ENCODE measurements at regions not wholly inside any gene's neighbourhood (a gene's known extent, or its start where the extent isn't known, plus 50 kb on each side); places are given as distances from the start of the nearest gene placed in this dataset.

GRCh38 chr20:12687476-12687875 is 321.3 kb upstream of the SPTLC3 start:
- H3K36me3 Mint-ChIP-seq (ENCODE audit: low read depth) = no peaks in the 10 kb centered on the region
- H3K4me1 Mint-ChIP-seq = no peaks in the 10 kb centered on the region
- TF ChIP-seq, protein P1, sequence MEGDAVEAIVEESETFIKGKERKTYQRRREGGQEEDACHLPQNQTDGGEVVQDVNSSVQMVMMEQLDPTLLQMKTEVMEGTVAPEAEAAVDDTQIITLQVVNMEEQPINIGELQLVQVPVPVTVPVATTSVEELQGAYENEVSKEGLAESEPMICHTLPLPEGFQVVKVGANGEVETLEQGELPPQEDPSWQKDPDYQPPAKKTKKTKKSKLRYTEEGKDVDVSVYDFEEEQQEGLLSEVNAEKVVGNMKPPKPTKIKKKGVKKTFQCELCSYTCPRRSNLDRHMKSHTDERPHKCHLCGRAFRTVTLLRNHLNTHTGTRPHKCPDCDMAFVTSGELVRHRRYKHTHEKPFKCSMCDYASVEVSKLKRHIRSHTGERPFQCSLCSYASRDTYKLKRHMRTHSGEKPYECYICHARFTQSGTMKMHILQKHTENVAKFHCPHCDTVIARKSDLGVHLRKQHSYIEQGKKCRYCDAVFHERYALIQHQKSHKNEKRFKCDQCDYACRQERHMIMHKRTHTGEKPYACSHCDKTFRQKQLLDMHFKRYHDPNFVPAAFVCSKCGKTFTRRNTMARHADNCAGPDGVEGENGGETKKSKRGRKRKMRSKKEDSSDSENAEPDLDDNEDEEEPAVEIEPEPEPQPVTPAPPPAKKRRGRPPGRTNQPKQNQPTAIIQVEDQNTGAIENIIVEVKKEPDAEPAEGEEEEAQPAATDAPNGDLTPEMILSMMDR (conservative IDR thresholded peaks at IDR 0.05) = no peak
- H3K9me3 Mint-ChIP-seq = peaks cover 2% of the 10 kb centered on the region
- no peak overlapping the region for H3K4me3 Mint-ChIP-seq
- DNase-seq (ENCODE audit: low read depth, low spot score) = no peak
- H3K27ac Mint-ChIP-seq (ENCODE audit: unreplicated experiment) = no peak overlapping the region
- H3K27me3 Mint-ChIP-seq (ENCODE audit: low read depth) = no peaks in the 10 kb centered on the region

DNA sequence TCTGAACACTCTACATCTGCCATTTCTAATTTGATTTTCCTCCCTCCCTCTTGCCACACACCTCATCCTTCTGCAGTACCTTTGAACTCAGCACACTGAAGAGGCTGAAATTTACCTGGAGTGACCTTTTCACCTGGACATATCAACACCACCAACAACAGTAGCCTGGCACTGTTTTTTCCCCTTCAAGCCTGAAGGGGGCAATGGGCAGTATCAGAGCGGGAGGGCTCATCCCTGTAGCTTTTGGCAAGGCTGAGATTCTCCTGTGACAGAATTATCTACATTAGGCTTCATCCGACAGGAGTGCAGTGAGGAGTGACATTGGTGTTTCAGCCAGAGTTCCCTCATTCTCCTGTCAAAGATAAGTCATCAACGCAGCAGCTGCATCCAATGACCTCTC is 312.8 kb upstream of the SPTLC3 start:
- no peaks in the 10 kb centered on the region for H3K36me3 Mint-ChIP-seq (ENCODE audit: low read depth)
- H3K4me1 Mint-ChIP-seq = no peaks in the 10 kb centered on the region
- no peak overlapping the region for H3K4me3 Mint-ChIP-seq
- H3K27me3 Mint-ChIP-seq (ENCODE audit: low read depth) = no peaks in the 10 kb centered on the region
- TF ChIP-seq, protein P1 (conservative IDR thresholded peaks at IDR 0.05) = no peak
- no peak overlapping the region for H3K27ac Mint-ChIP-seq (ENCODE audit: unreplicated experiment)
- H3K9me3 Mint-ChIP-seq = peaks cover 3% of the 10 kb centered on the region
- no peak for DNase-seq (ENCODE audit: low read depth, low spot score)

DNA sequence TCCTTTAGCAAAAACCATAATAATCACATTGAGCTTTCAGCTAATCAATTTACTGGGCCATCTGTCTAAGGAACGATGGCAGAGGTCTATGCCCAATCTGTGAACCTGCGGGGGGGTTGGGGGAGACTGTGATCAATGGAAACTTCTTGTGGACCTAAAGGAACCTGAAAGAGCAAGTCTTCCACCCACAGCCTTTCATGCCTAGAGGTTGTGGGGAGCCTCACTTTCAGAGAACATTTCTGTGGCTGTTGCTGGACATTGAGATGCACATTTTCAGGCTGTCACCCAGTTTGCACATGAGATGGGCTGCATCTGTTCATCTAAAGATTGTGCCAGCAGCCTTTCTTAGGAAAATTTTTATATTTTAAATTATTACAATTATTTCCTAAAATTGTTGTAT is 310.0 kb upstream of the SPTLC3 start:
- TF ChIP-seq, protein P1 (conservative IDR thresholded peaks at IDR 0.05) = no peak
- no peak overlapping the region for H3K4me3 Mint-ChIP-seq
- H3K9me3 Mint-ChIP-seq = peaks cover 4% of the 10 kb centered on the region
- H3K36me3 Mint-ChIP-seq (ENCODE audit: low read depth) = no peaks in the 10 kb centered on the region
- no peaks in the 10 kb centered on the region for H3K27me3 Mint-ChIP-seq (ENCODE audit: low read depth)
- DNase-seq (ENCODE audit: low read depth, low spot score) = no peak
- no peak overlapping the region for H3K27ac Mint-ChIP-seq (ENCODE audit: unreplicated experiment)
- H3K4me1 Mint-ChIP-seq = no peaks in the 10 kb centered on the region

GRCh38 chr20:12699374-12700228 is 309.2 kb upstream of the SPTLC3 start:
- Mint-ChIP-seq H3K27me3 (ENCODE audit: low read depth) (no peaks in the 10 kb centered on the region), H3K4me3 (no peak overlapping the region), H3K9me3 (peaks cover 4% of the 10 kb centered on the region), H3K4me1 (no peaks in the 10 kb centered on the region), H3K27ac (ENCODE audit: unreplicated experiment) (no peak overlapping the region), H3K36me3 (ENCODE audit: low read depth) (no peaks in the 10 kb centered on the region)
- DNase-seq (ENCODE audit: low read depth, low spot score) = no peak
- TF ChIP-seq, protein P1 (conservative IDR thresholded peaks at IDR 0.05) = no peak

- DNase-seq (ENCODE audit: low read depth, low spot score) = no peak
- H3K36me3 Mint-ChIP-seq (ENCODE audit: low read depth) = no peaks in the 10 kb centered on the region
- H3K4me1 Mint-ChIP-seq = no peaks in the 10 kb centered on the region
- TF ChIP-seq, protein P1 (conservative IDR thresholded peaks at IDR 0.05) = no peak
- H3K27me3 Mint-ChIP-seq (ENCODE audit: low read depth) = no peaks in the 10 kb centered on the region
- H3K4me3 Mint-ChIP-seq = no peak overlapping the region
- H3K9me3 Mint-ChIP-seq = peaks cover 4% of the 10 kb centered on the region
- H3K27ac Mint-ChIP-seq (ENCODE audit: unreplicated experiment) = no peak overlapping the region
These were observed 308.1 kb upstream of the SPTLC3 start for GRCh38 chr20:12700701-12701100.

Data from neural crest cell (in vitro differentiated cells).